HG02588 (cell line): ENCODE measurements at regions not wholly inside any gene's neighbourhood (a gene's known extent, or its start where the extent isn't known, plus 50 kb on each side); places are given as distances from the start of the nearest gene placed in this dataset.
"Not testable (repeated sequence)": the region's sequence is repeated elsewhere in the genome, so short reads cannot be mapped to it uniquely, and the experiment has no call there.

Experiments
- ATAC-seq: cut with Tn5 transposase; IDR thresholded peaks from one replicate; pipeline ENCODE4 v1.9.1; 2021; ENCODE audit warnings: mild to moderate bottlenecking, moderate library complexity; ENCODE audit not compliant: unreplicated experiment

GRCh38 chr18:75775121-75775520 lies 347.6 kb upstream of the SMIM21 start:
- ATAC-seq: no peak

GRCh38 chr18:75773618-75774017 lies 346.1 kb upstream of the SMIM21 start:
- ATAC-seq: no peak

GRCh38 chr18:75762758-75763157 lies 335.3 kb upstream of the SMIM21 start:
- no peak for ATAC-seq

- no peak for ATAC-seq
Measured at GRCh38 chr18:75760208-75760607, 332.7 kb upstream of the SMIM21 start.

- ATAC-seq: no peak
Measured at GRCh38 chr18:75757951-75758350, 330.4 kb upstream of the SMIM21 start.

GRCh38 chr18:75754433-75754832 lies 326.9 kb upstream of the SMIM21 start:
- ATAC-seq: no peak

- no peak for ATAC-seq
Measured at GRCh38 chr18:75753753-75754152, 326.2 kb upstream of the SMIM21 start.

- no peak for ATAC-seq
Measured at GRCh38 chr18:75752740-75753263, 325.3 kb upstream of the SMIM21 start.

GRCh38 chr18:75745147-75745546 lies 317.6 kb upstream of the SMIM21 start:
- ATAC-seq: no peak

- no peak for ATAC-seq
Measured at GRCh38 chr18:75742516-75742915, 315.0 kb upstream of the SMIM21 start.

GRCh38 chr18:75739682-75740081 lies 312.2 kb upstream of the SMIM21 start:
- no peak for ATAC-seq

GRCh38 chr18:75735291-75735690 lies 307.8 kb upstream of the SMIM21 start:
- ATAC-seq: no peak

- no peak for ATAC-seq
Measured at GRCh38 chr18:75730249-75730648, 302.7 kb upstream of the SMIM21 start.

- no peak for ATAC-seq
Measured at GRCh38 chr18:75728621-75729020, 301.1 kb upstream of the SMIM21 start.

GRCh38 chr18:75727456-75727855 lies 300.0 kb upstream of the SMIM21 start:
- no peak for ATAC-seq

GRCh38 chr18:75723521-75724340 lies 296.2 kb upstream of the SMIM21 start:
- no peak for ATAC-seq

GRCh38 chr18:75714766-75715165 lies 287.3 kb upstream of the SMIM21 start:
- no peak for ATAC-seq

GRCh38 chr18:75712124-75712867 lies 284.8 kb upstream of the SMIM21 start:
- ATAC-seq: not testable (repeated sequence)

GRCh38 chr18:75700561-75700960 lies 273.1 kb upstream of the SMIM21 start:
- ATAC-seq: no peak

GRCh38 chr18:75698861-75699260 lies 271.4 kb upstream of the SMIM21 start:
- ATAC-seq: no peak

GRCh38 chr18:75697493-75697892 lies 270.0 kb upstream of the SMIM21 start:
- ATAC-seq: no peak

- ATAC-seq: no peak
Measured at GRCh38 chr18:75696391-75696790, 268.9 kb upstream of the SMIM21 start.
